AML-193 (cell line): ENCODE measurements at regions not wholly inside any gene's neighbourhood (a gene's known extent, or its start where the extent isn't known, plus 50 kb on each side); places are given as distances from the start of the nearest gene placed in this dataset.
"Not testable (repeated sequence)": the region's sequence is repeated elsewhere in the genome, so short reads cannot be mapped to it uniquely, and the experiment has no call there.

Experiments used
- DNase-seq, 2 experiments: peaks; one replicate each; lab custom pipeline; 2025; lab: John Stamatoyannopoulos, UW

- no peak for DNase-seq
Observed at GRCh38 chr10:9390516-9390915, 1336.0 kb downstream of the GATA3 start.

- no peak for DNase-seq
Observed at GRCh38 chr10:9399275-9399983, 1344.9 kb downstream of the GATA3 start.

- DNase-seq = not testable (repeated sequence)
Observed at GRCh38 chr10:9402067-9402466, 1347.6 kb downstream of the GATA3 start.

GRCh38 chr10:9402507-9403195 lies 1348.2 kb downstream of the GATA3 start:
- DNase-seq = not testable (repeated sequence)

- DNase-seq = not testable (repeated sequence)
Observed at GRCh38 chr10:9407201-9407600, 1352.7 kb downstream of the GATA3 start.

- DNase-seq = no peak
Observed at GRCh38 chr10:9416331-9416730, 1361.8 kb downstream of the GATA3 start.

GRCh38 chr10:9419757-9420156 lies 1365.3 kb downstream of the GATA3 start:
- DNase-seq = no peak

- DNase-seq = no peak
Observed at GRCh38 chr10:9427209-9427608, 1372.7 kb downstream of the GATA3 start.

- DNase-seq = no peak
Observed at GRCh38 chr10:9437131-9437530, 1382.6 kb downstream of the GATA3 start.

- no peak for DNase-seq
Observed at GRCh38 chr10:9443758-9444157, 1389.3 kb downstream of the GATA3 start.

- DNase-seq = no peak
Observed at GRCh38 chr10:9449530-9449929, 1395.0 kb downstream of the GATA3 start.

GRCh38 chr10:9450801-9451200 lies 1396.3 kb downstream of the GATA3 start:
- no peak for DNase-seq

GRCh38 chr10:9451211-9451773 lies 1396.8 kb downstream of the GATA3 start:
- no peak for DNase-seq

- DNase-seq = no peak
Observed at GRCh38 chr10:9452056-9452455, 1397.6 kb downstream of the GATA3 start.

- DNase-seq = not testable (repeated sequence)
Observed at GRCh38 chr10:9453871-9454270, 1399.4 kb downstream of the GATA3 start.

- no peak for DNase-seq
Observed at GRCh38 chr10:9469663-9470205, 1415.2 kb downstream of the GATA3 start.

- DNase-seq = no peak
Observed at GRCh38 chr10:9470581-9470980, 1416.1 kb downstream of the GATA3 start.

- DNase-seq = no peak
Observed at GRCh38 chr10:9501944-9502343, 1447.5 kb downstream of the GATA3 start.

GRCh38 chr10:9504227-9504626 lies 1449.7 kb downstream of the GATA3 start:
- DNase-seq = no peak

GRCh38 chr10:9505546-9505945 lies 1451.1 kb downstream of the GATA3 start:
- DNase-seq = no peak

- DNase-seq = no peak
Observed at GRCh38 chr10:9508606-9509005, 1454.1 kb downstream of the GATA3 start.

GRCh38 chr10:9510626-9511025 lies 1456.1 kb downstream of the GATA3 start:
- no peak for DNase-seq

- no peak for DNase-seq
Observed at GRCh38 chr10:9515922-9516321, 1461.4 kb downstream of the GATA3 start.
